ENCODE measurements at regions not wholly inside any gene's neighbourhood (a gene's known extent, or its start where the extent isn't known, plus 50 kb on each side); places are given as distances from the start of the nearest gene placed in this dataset.

DNA sequence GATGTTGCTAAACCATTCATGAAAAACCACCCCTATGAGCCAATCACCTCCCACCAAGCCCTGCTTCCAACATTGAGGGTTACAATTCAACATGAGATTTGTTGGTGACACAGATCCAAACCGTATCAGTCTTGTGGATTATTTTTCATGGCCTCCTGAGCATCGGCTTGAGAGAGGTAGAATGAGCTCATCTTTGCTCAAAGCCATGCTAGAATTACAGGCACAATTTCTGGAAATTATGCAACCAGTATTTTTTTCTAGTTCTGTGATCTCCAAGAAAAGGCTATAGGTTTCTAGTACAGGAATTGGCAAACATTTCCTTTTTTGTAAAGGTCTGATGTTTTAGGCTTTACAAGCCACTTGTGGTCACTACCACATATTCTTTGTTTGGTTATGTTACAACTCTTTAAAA, 219.4 kb downstream of the DUSP10 start:
- H3K9me3 ChIP-seq (ENCODE audit: insufficient read depth, low read depth, low read length): no peaks in the 10 kb centered on the region
- no peak overlapping the region for H3K4me2 ChIP-seq (ENCODE audit: low read length)
- no peak overlapping the region for H4K12ac ChIP-seq (ENCODE audit: low read depth, low read length)
- H3K36me3 ChIP-seq (ENCODE audit: control insufficient read depth in 1 of 2, insufficient read depth in 2 of 2, low read length in 2 of 2): no peaks in the 10 kb centered on the region
- H2BK5ac ChIP-seq (ENCODE audit: low read depth, low read length, poor library complexity): no peak overlapping the region
- no peak overlapping the region for H4K8ac ChIP-seq (ENCODE audit: low read depth, low read length)
- no peaks in the 10 kb centered on the region for H3K79me2 ChIP-seq (ENCODE audit: control insufficient read depth, insufficient read depth, low read length, poor library complexity)
- H3K4ac ChIP-seq (ENCODE audit: low read depth, low read length): no peak overlapping the region
- H3K14ac ChIP-seq (ENCODE audit: low read length): no peak overlapping the region
- no peak overlapping the region for H2AK5ac ChIP-seq (ENCODE audit: low read length)
- WGBS (ENCODE audit: extremely low coverage, insufficient coverage, insufficient read length): no CpG with 5 or more reads among the region's 2 CpGs
- no peaks in the 10 kb centered on the region for H3K79me1 ChIP-seq (ENCODE audit: low read length)
- no peaks in the 10 kb centered on the region for H3K27me3 ChIP-seq (ENCODE audit: insufficient read depth, low read length)
- H3K4me1 ChIP-seq (ENCODE audit: control insufficient read depth in 1 of 2, insufficient read depth in 2 of 2, low read length in 2 of 2): no peaks in the 10 kb centered on the region
- H3K4me3 ChIP-seq (ENCODE audit: low read depth, low read length): no peak overlapping the region
- no peak overlapping the region for H4K91ac ChIP-seq (ENCODE audit: low read depth, low read length)
- no peak overlapping the region for H3K9ac ChIP-seq (ENCODE audit: low read length)
- H3K23ac ChIP-seq (ENCODE audit: low read length): no peak overlapping the region
- no peak overlapping the region for H3K18ac ChIP-seq (ENCODE audit: low read length)
- no peak overlapping the region for H2BK12ac ChIP-seq (ENCODE audit: low read length)
- H3K27ac ChIP-seq (ENCODE audit: low read depth, low read length): no peak overlapping the region
- DNase-seq: no peak
- H2BK120ac ChIP-seq (ENCODE audit: insufficient read depth, low read length, poor library complexity): no peak overlapping the region
- no peak overlapping the region for H2AFZ ChIP-seq (ENCODE audit: insufficient read depth, low read length, poor library complexity)

DNA sequence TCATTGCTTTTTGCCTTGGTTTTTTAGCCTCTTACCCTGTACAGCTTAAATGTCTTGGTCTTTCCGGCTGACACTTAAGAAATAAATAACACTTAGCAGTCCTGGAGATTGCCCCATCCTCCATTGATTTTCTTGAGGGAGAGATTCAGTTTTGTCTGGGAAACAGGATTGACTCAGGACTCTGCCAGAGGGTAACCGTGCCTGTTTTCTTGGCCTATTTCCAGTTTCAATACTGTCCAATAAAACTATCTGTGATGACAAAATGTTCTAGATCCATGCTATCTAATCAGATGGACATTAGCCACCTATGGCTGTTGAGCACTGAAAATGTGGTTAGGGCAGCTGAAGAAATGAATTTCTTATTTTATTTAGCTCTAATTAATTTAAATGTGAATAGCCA, 216.1 kb downstream of the DUSP10 start:
- Histone ChIP-seq H4K91ac (ENCODE audit: low read depth, low read length) (no peak overlapping the region), H3K4me1 (ENCODE audit: control insufficient read depth in 1 of 2, insufficient read depth in 2 of 2, low read length in 2 of 2) (no peaks in the 10 kb centered on the region), H3K9ac (ENCODE audit: low read length) (no peak overlapping the region), H3K14ac (ENCODE audit: low read length) (no peak overlapping the region), H3K79me2 (ENCODE audit: control insufficient read depth, insufficient read depth, low read length, poor library complexity) (no peaks in the 10 kb centered on the region), H4K8ac (ENCODE audit: low read depth, low read length) (no peak overlapping the region), H2AK5ac (ENCODE audit: low read length) (no peak overlapping the region), H3K4me3 (ENCODE audit: low read depth, low read length) (no peak overlapping the region), H3K18ac (ENCODE audit: low read length) (no peak overlapping the region), H2BK120ac (ENCODE audit: insufficient read depth, low read length, poor library complexity) (no peak overlapping the region), H3K9me3 (ENCODE audit: insufficient read depth, low read depth, low read length) (no peaks in the 10 kb centered on the region), H3K27ac (ENCODE audit: low read depth, low read length) (no peak overlapping the region), H3K4me2 (ENCODE audit: low read length) (no peak overlapping the region), H3K27me3 (ENCODE audit: insufficient read depth, low read length) (no peaks in the 10 kb centered on the region), H2AFZ (ENCODE audit: insufficient read depth, low read length, poor library complexity) (no peak overlapping the region), H3K79me1 (ENCODE audit: low read length) (no peaks in the 10 kb centered on the region), H3K23ac (ENCODE audit: low read length) (no peak overlapping the region), H3K36me3 (ENCODE audit: control insufficient read depth in 1 of 2, insufficient read depth in 2 of 2, low read length in 2 of 2) (no peaks in the 10 kb centered on the region), H3K4ac (ENCODE audit: low read depth, low read length) (no peak overlapping the region), H2BK5ac (ENCODE audit: low read depth, low read length, poor library complexity) (no peak overlapping the region), H4K12ac (ENCODE audit: low read depth, low read length) (no peak overlapping the region), H2BK12ac (ENCODE audit: low read length) (no peak overlapping the region)
- WGBS (ENCODE audit: extremely low coverage, insufficient coverage, insufficient read length): no CpG with 5 or more reads among the region's 2 CpGs
- no peak for DNase-seq

DNA sequence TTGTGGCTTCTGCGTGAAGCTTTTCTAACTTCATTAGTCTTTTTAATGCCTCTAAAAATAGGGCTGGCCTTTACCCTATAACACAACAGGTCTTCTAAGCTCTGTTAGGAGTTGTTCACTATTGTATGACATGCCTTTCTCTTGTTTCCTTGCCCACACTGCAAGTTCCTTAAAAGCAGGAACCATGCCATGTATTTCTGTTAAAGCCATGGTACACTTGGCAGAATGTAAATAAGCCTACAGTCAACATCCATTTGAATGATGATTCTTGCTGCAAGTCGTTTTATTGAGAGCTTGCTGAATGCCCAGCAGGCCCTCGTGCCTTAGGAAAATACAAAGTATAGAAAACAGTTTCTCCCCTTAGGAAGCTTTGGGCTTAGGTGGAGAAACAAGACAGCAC, 214.6 kb downstream of the DUSP10 start:
- Histone ChIP-seq H2BK120ac (ENCODE audit: insufficient read depth, low read length, poor library complexity) (no peak overlapping the region), H4K8ac (ENCODE audit: low read depth, low read length) (no peak overlapping the region), H3K4me1 (ENCODE audit: control insufficient read depth in 1 of 2, insufficient read depth in 2 of 2, low read length in 2 of 2) (no peaks in the 10 kb centered on the region), H3K4me3 (ENCODE audit: low read depth, low read length) (no peak overlapping the region), H3K4me2 (ENCODE audit: low read length) (no peak overlapping the region), H2BK5ac (ENCODE audit: low read depth, low read length, poor library complexity) (no peak overlapping the region), H3K9me3 (ENCODE audit: insufficient read depth, low read depth, low read length) (no peaks in the 10 kb centered on the region), H3K27me3 (ENCODE audit: insufficient read depth, low read length) (no peaks in the 10 kb centered on the region), H3K27ac (ENCODE audit: low read depth, low read length) (no peak overlapping the region), H3K4ac (ENCODE audit: low read depth, low read length) (no peak overlapping the region), H3K18ac (ENCODE audit: low read length) (no peak overlapping the region), H3K23ac (ENCODE audit: low read length) (no peak overlapping the region), H2AFZ (ENCODE audit: insufficient read depth, low read length, poor library complexity) (no peak overlapping the region), H3K14ac (ENCODE audit: low read length) (no peak overlapping the region), H3K79me1 (ENCODE audit: low read length) (no peaks in the 10 kb centered on the region), H3K79me2 (ENCODE audit: control insufficient read depth, insufficient read depth, low read length, poor library complexity) (no peaks in the 10 kb centered on the region), H2AK5ac (ENCODE audit: low read length) (no peak overlapping the region), H4K12ac (ENCODE audit: low read depth, low read length) (no peak overlapping the region), H3K9ac (ENCODE audit: low read length) (no peak overlapping the region), H3K36me3 (ENCODE audit: control insufficient read depth in 1 of 2, insufficient read depth in 2 of 2, low read length in 2 of 2) (no peaks in the 10 kb centered on the region), H2BK12ac (ENCODE audit: low read length) (no peak overlapping the region), H4K91ac (ENCODE audit: low read depth, low read length) (no peak overlapping the region)
- WGBS (ENCODE audit: extremely low coverage, insufficient coverage, insufficient read length): no CpG with 5 or more reads among the region's 3 CpGs
- no peak for DNase-seq

DNA sequence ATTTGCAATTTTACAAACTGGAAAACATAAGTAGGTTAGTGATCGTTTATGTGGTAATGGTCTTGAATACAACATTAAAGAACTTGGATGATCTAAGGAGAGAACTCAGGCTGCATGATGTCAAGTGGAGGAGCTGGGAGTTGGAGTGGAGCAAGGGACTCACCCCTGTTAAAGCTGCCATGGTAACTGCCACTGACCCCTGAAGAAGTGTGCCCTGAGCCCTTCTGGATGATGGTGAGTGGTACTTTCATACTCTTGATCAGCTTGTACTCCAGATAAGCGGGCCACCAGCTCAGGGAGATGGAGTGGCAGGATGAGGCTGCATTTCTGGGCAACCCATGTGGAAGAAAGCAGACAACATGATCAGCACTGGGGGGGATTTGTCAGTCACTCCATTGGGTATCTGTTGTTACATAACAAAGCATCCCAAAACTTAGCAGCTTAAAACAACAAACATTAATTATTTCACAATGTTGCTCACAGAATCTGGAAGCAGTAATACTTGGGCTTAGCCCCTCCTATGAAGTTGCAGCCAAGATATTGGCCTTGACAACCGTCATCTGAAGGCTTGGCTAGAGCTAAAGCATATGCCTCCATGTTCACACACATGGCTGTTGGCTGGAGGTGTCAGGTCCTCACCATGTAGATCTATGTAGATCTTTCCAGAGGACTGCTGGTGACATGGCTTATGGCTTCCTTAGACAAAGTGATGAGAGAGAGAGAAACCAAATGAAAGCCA, 213.8 kb downstream of the DUSP10 start:
- no peak overlapping the region for H4K12ac ChIP-seq (ENCODE audit: low read depth, low read length)
- no peak overlapping the region for H3K9ac ChIP-seq (ENCODE audit: low read length)
- H3K36me3 ChIP-seq (ENCODE audit: control insufficient read depth in 1 of 2, insufficient read depth in 2 of 2, low read length in 2 of 2): no peaks in the 10 kb centered on the region
- no peak overlapping the region for H2BK5ac ChIP-seq (ENCODE audit: low read depth, low read length, poor library complexity)
- no peak overlapping the region for H2AK5ac ChIP-seq (ENCODE audit: low read length)
- H2BK120ac ChIP-seq (ENCODE audit: insufficient read depth, low read length, poor library complexity): no peak overlapping the region
- no peak overlapping the region for H3K14ac ChIP-seq (ENCODE audit: low read length)
- H4K8ac ChIP-seq (ENCODE audit: low read depth, low read length): no peak overlapping the region
- no peak overlapping the region for H3K4ac ChIP-seq (ENCODE audit: low read depth, low read length)
- H3K4me2 ChIP-seq (ENCODE audit: low read length): no peak overlapping the region
- no peak for DNase-seq
- H4K91ac ChIP-seq (ENCODE audit: low read depth, low read length): no peak overlapping the region
- H3K27ac ChIP-seq (ENCODE audit: low read depth, low read length): no peak overlapping the region
- no peak overlapping the region for H3K4me3 ChIP-seq (ENCODE audit: low read depth, low read length)
- H3K79me1 ChIP-seq (ENCODE audit: low read length): no peaks in the 10 kb centered on the region
- H3K9me3 ChIP-seq (ENCODE audit: insufficient read depth, low read depth, low read length): no peaks in the 10 kb centered on the region
- no peak overlapping the region for H3K23ac ChIP-seq (ENCODE audit: low read length)
- no peak overlapping the region for H2BK12ac ChIP-seq (ENCODE audit: low read length)
- WGBS (ENCODE audit: extremely low coverage, insufficient coverage, insufficient read length): no CpG with 5 or more reads among the region's 3 CpGs
- no peaks in the 10 kb centered on the region for H3K4me1 ChIP-seq (ENCODE audit: control insufficient read depth in 1 of 2, insufficient read depth in 2 of 2, low read length in 2 of 2)
- no peak overlapping the region for H3K18ac ChIP-seq (ENCODE audit: low read length)
- no peak overlapping the region for H2AFZ ChIP-seq (ENCODE audit: insufficient read depth, low read length, poor library complexity)
- H3K79me2 ChIP-seq (ENCODE audit: control insufficient read depth, insufficient read depth, low read length, poor library complexity): no peaks in the 10 kb centered on the region
- no peaks in the 10 kb centered on the region for H3K27me3 ChIP-seq (ENCODE audit: insufficient read depth, low read length)

Data from trophoblast cell (in vitro differentiated cells and primary cell).